HUDEP-2 (cell line): ENCODE measurements at regions not wholly inside any gene's neighbourhood (a gene's known extent, or its start where the extent isn't known, plus 50 kb on each side); places are given as distances from the start of the nearest gene placed in this dataset.
"Not testable (repeated sequence)": the region's sequence is repeated elsewhere in the genome, so short reads cannot be mapped to it uniquely, and the experiment has no call there.

ENCODE experiments used
- DNase-seq, 76 experiments: peaks; one replicate each; lab custom pipeline; 2025; ENCODE audit not compliant: unreplicated experiment in 76 of 76; lab: John Stamatoyannopoulos, UW

GRCh38 chr18:73168236-73168635, 300.4 kb upstream of the NETO1 start:
- DNase-seq = no peak

DNA sequence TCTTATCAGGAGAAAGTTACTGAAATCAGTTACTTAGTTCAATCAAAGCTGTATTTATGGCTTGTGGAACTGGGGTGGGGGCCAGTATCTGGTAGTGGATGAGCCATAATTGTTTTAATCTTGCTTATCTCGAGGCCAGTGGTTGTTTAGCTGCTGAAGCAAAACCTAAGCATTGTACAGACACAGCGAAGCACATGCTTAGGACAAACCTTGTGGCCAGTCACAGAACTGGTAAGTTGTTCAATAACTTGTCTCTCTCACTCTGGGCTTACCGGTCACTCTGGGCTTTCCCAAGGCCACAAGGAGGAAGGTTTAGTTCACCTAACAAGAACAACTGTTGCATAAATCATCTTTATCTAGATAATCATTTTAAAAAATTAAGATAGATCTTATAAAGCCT, 296.6 kb upstream of the NETO1 start:
- DNase-seq = no peak

DNA sequence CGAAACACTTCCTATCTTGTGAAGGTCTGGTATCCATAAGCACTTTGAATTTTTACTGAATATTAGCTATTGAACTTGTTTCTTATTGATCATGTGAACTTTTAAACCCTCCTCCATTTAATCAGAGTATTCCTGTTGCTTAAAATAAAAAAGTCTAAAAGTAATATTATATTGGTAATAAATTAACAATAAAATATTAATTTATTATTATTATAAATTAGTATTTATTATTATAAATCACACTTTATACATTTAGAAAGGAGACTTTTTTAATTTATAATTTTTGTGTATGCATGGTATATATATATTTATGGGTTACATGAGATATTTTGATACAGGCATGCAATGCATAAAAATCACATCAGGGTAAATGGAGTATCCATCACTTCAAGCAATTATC, 295.4 kb upstream of the NETO1 start:
- DNase-seq = no peak

GRCh38 chr18:73156117-73156516, 288.3 kb upstream of the NETO1 start:
- no peak for DNase-seq

DNA sequence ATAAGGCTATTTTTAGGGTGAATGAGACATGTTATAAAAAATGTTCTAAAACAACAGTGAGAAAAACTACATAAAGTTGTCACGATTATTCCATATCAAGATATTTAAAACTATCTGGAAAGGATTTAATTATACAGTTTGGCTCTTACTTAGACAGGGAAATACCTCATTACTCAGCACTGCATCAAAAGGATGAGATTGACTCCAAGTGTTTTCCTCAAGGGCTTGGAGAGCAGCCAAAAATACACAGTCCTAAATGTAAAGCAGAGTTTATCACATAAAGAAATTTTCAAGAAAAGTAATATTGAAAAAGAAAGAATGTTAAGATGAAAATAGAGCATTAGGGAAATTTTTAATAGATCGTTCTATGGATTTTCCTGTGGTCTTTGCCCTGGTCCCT, 285.5 kb upstream of the NETO1 start:
- DNase-seq = no peak

GRCh38 chr18:73151086-73151485, 283.3 kb upstream of the NETO1 start:
- DNase-seq = no peak

GRCh38 chr18:73150199-73150598, 282.4 kb upstream of the NETO1 start:
- no peak for DNase-seq

- DNase-seq = no peak
These were observed 279.8 kb upstream of the NETO1 start for GRCh38 chr18:73147590-73147989.

- no peak for DNase-seq
These were observed 276.2 kb upstream of the NETO1 start for GRCh38 chr18:73144030-73144429.

GRCh38 chr18:73136134-73136533, 268.3 kb upstream of the NETO1 start:
- DNase-seq = no peak

GRCh38 chr18:73124175-73124574, 256.4 kb upstream of the NETO1 start:
- DNase-seq = no peak

- no peak for DNase-seq
These were observed 253.4 kb upstream of the NETO1 start for GRCh38 chr18:73121207-73121606.

GRCh38 chr18:73120626-73121025, 252.8 kb upstream of the NETO1 start:
- no peak for DNase-seq

- no peak for DNase-seq
These were observed 251.8 kb upstream of the NETO1 start for GRCh38 chr18:73119574-73119973.

DNA sequence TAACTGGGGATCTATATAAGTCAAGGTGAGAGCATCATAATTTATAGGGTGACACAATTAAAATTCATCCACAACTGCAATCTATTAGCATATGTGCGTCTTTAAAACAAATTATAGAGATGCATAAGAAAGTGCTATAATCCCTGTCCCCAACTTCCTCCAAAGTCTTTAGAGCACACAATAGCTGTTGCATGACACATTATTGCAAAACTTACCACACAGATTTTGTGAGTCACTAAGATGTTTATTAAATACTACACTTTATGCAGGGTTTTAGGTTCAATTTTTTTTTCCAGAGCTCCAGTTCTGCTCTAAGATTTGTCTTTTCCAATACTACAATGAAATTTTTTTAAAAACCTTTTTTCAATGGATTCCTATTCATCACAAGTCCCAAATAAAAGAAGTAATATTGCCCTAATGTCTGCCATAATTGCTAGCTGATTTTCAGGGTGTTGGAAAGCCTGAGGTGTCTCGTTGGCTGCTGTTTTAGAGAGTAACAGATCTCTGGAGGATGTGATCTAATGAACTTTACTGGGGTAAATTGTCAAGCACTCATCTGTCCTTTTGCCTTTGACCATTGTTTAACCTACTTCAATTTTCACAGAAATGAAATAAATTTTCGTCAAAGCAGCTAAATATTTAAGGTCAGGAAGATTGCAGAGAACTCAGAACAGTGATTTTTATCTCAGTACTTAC, 250.5 kb upstream of the NETO1 start:
- DNase-seq = no peak

DNA sequence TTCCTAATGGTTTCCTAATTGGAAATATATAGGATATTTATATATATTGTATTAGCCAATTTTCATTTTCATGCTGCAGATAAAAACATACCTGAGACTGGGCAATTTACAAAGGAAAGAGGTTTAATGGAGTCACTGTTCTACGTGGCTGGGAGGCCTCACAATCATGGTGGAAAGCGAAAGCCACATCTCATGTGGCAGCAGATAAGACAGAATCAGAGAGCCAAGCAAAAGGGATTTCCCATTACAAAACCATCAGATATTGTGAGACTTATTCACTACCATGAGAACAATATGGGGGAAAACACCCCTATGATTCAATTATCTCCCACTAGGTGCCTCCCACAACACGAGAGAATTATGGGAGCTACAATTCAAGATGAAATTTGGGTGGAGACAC, 242.5 kb upstream of the NETO1 start:
- no peak for DNase-seq

DNA sequence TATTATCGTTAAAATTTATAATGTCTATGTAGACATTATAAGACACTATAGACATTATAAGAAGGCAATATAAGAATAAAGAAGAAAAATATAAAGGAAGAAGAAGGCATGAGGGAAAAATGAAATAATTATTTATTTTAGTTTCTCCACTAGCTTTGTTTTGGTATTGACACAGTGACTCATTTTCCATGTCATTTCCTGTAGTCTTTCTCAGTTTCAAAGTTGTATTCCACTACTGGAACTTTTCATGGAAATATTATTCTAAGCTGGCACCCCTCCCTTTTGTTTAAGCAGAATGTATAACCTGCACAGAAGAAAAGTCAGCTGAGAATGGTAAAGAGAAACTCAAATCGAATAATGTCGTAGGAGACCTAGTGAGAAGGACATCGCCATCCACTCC, 234.2 kb upstream of the NETO1 start:
- no peak for DNase-seq

DNA sequence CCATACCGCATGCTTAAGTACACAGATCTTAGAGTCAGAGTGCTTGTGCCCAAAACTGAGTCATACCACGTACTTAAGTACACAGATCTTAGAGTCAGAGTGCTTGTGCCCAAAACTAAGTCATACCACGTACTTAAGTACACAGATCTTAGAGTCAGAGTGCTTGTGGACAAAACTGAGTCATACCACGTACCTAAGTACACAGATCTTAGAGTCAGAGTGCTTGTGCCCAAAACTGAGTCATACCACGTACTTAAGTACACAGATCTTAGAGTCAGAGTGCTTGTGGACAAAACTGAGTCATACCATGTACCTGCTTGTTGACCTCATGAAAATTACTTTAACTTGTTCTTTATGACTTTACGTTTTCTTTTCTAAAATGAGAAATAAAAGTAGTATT, 233.7 kb upstream of the NETO1 start:
- DNase-seq = not testable (repeated sequence)

DNA sequence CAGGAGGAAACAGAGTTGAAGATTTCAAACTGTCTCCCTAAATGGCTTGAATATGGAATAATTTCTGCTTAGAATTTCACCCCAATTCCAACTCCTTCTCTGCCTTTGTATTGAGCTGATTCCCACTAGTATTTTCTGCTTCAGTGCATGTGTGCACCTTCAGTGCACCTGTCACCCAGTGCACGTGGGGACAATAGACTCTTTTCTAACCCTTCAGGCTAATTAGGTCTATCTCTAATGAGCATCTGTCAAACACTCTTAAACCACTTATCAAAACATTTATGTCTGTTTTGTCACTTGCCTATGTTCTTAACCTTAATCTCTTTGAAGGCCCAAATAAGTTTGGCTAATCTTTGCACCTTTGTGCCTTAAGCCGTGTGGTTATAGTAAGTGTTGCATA, 232.0 kb upstream of the NETO1 start:
- DNase-seq = no peak

DNA sequence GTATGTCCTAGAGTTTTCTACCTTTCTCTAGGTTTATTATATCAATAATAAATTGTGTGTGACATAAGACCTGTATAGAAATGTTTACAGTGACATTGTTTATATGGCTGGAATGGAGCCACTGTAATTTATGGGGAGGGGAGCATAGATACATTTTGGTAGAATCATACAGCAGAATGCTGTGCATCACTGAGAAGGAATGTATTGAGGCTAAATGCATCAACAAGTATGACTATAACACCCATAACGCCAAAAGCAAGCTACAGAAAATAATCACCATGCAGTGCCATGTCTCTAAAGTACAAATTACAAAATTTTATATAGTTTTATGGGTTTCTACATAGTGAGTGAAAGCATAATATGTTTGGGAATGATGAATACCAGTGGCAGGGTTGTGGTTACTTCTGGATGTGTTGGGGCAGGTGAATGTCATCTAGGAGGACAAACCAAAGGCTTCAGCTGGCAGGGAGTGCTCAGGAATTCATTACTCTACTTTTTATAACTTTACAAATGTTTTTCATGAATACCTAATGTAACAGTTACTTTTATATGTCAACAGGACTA, 226.0 kb upstream of the NETO1 start:
- DNase-seq = no peak

GRCh38 chr18:73088445-73088844, 220.7 kb upstream of the NETO1 start:
- DNase-seq = no peak

DNA sequence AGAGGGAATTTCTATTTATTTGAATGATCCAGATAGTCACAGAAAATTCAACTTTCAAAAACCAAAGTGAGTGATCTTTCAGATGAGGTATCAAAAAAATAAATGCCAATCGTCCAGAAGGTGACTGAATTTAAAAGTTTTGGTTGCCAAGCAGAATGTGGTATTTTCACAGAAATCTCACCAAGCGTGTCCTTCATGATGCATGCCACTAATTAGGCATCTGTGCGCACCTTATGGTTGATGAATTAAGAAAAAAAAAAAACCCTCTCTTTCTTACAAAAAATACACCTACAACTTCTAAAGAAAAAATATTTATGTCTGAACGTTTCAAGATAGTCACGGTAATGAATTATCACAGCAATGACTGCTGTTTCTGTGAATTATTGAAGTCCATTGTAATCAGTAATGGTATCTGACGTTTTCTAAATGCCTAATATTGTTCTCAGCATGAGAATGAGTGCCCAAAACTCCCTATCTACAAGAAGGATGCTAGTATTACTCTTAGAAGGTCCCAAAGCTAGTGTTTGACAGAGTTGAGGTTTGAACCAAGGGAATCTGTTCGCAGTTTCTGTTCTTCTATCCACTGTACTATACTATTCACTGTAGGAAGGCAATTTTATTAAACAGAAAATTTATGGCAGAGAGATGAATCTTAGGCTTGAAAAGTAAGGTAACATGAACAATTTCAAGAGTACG, 219.6 kb upstream of the NETO1 start:
- no peak for DNase-seq
